ENCODE measurements at regions not wholly inside any gene's neighbourhood (a gene's known extent, or its start where the extent isn't known, plus 50 kb on each side); places are given as distances from the start of the nearest gene placed in this dataset.
"Not testable (repeated sequence)": the region's sequence is repeated elsewhere in the genome, so short reads cannot be mapped to it uniquely, and the experiment has no call there.

GRCh38 chr3:152770296-152770695 lies 64.6 kb upstream of the P2RY1 start:
- no peak for DNase-seq (ENCODE audit: low spot score)

- DNase-seq (ENCODE audit: low spot score): no peak
These were observed 63.8 kb upstream of the P2RY1 start for GRCh38 chr3:152771120-152771519.

- no peak for DNase-seq (ENCODE audit: low spot score)
These were observed 62.2 kb upstream of the P2RY1 start for GRCh38 chr3:152772674-152773225.

GRCh38 chr3:152773633-152774032 lies 61.3 kb upstream of the P2RY1 start:
- DNase-seq (ENCODE audit: low spot score): no peak

GRCh38 chr3:152774230-152774629 lies 60.7 kb upstream of the P2RY1 start:
- DNase-seq (ENCODE audit: low spot score): not testable (repeated sequence)

- no peak for DNase-seq (ENCODE audit: low spot score)
These were observed 56.9 kb upstream of the P2RY1 start for GRCh38 chr3:152778022-152778421.

GRCh38 chr3:152779653-152780052 lies 55.3 kb upstream of the P2RY1 start:
- no peak for DNase-seq (ENCODE audit: low spot score)

GRCh38 chr3:152780553-152780952 lies 54.4 kb upstream of the P2RY1 start:
- no peak for DNase-seq (ENCODE audit: low spot score)

GRCh38 chr3:152785051-152785450 lies 49.9 kb upstream of the P2RY1 start:
- DNase-seq (ENCODE audit: low spot score): no peak

Measured in HT-29 (cell line).